GM20000 (cell line): ENCODE measurements at regions not wholly inside any gene's neighbourhood (a gene's known extent, or its start where the extent isn't known, plus 50 kb on each side); places are given as distances from the start of the nearest gene placed in this dataset.

Experiments
- DNase-seq: peaks from one replicate; pipeline ENCODE4 v3.0.0; 2012; ENCODE audit warnings: low spot score
- TF ChIP-seq, protein P1 (sequence below): IDR thresholded peaks from 2 replicates; pipeline ENCODE4 v1.5.1; 2012; ENCODE audit warnings: mild to moderate bottlenecking, control low read depth; ENCODE audit errors: extremely low read depth, missing control alignments

DNA sequence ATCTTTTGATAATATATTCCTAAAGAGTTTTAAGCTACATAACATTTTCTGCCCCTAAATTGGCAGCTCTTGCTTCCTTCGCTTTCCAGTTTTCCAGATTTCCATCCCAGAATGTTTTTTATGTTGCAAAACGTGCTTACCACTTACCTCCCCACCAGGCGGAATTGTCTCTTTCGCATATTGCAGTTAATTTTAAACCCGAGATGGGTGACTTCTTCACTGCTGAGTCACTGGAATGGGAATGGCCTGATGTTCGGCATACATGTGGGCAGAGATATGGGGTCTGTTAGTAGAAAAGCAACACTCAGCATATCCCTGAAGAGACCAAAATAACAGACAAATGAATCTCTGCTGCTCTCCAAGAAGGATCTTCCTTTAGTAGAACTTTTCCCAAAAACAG is 491.2 kb downstream of the PREX1 start:
- DNase-seq: no peak

DNA sequence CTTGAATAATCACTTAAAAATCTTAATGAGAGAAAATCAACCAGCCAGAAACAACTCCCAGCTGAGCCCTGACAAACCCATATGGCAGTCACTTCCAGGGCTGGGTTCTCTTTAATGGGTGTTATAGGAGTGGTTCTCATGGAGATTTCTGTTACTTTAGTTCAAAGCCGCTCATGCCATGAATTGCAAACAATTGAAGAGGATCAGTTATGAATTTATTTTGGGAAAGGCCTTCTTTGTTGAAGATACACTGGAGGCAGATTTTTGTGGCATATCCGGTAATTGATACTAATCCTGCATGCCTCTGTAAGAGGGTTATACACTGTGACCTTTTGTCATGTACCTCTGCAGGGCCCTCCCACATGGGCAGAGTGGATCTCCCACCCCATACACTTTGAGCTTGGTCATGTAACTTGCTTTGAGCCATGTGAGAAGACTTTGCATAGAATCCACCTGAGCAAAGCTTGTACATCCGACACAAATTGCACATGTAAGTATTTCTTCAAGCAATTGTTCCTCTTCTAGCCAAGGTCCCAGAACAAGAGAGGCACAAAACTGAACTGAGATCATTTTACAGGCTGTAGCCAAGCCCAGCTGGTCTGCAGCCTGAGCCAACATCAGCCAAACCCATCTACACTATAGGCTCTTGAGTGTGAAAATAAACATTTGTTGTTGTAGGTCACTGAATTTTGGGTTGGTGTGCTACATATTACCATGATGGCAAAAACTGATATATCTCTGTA is 492.3 kb downstream of the PREX1 start:
- TF ChIP-seq, protein P1, sequence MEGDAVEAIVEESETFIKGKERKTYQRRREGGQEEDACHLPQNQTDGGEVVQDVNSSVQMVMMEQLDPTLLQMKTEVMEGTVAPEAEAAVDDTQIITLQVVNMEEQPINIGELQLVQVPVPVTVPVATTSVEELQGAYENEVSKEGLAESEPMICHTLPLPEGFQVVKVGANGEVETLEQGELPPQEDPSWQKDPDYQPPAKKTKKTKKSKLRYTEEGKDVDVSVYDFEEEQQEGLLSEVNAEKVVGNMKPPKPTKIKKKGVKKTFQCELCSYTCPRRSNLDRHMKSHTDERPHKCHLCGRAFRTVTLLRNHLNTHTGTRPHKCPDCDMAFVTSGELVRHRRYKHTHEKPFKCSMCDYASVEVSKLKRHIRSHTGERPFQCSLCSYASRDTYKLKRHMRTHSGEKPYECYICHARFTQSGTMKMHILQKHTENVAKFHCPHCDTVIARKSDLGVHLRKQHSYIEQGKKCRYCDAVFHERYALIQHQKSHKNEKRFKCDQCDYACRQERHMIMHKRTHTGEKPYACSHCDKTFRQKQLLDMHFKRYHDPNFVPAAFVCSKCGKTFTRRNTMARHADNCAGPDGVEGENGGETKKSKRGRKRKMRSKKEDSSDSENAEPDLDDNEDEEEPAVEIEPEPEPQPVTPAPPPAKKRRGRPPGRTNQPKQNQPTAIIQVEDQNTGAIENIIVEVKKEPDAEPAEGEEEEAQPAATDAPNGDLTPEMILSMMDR: no peak
- no peak for DNase-seq

More for the DNA sequence above, 491.2 kb downstream of the PREX1 start:
- TF ChIP-seq, protein P1: no peak

DNA sequence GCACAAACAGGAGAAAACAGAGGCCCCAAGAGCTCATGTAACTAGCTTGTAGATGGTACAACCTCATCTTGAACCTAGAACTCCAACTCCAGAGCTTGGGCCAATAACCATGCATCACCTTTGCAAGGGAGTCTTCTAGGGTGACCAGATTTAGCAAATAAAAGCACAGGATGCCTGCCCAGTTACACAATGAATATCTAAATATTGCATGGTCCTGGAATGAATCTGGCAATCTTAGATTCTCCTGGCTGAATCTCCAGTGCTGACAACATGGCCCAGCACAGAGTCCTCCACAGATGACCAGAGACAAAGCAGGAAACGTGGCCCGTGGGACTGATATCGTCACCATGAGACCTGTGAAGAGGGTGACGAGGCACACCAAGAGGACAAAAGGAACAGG is 494.1 kb downstream of the PREX1 start:
- TF ChIP-seq, protein P1: no peak
- no peak for DNase-seq

DNA sequence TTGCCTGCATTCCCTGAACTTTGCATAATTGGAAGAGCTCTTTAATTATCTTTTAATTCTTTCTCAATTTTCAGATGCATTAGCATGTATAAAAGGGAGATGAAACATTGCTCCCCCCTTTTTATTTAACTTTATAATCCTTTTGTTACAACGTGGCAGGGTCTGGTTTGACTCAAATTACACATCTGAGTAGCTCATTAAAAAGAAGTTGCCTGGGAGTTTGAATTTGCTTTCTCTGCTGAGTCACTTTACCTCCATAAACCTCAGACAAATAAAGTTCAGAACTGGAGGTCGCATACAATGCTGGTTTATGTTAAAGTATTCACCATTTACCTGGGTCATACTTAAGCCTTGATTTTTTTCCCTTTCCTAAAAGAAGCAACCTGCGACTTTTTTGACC is 495.2 kb downstream of the PREX1 start:
- TF ChIP-seq, protein P1: no peak
- no peak for DNase-seq

DNA sequence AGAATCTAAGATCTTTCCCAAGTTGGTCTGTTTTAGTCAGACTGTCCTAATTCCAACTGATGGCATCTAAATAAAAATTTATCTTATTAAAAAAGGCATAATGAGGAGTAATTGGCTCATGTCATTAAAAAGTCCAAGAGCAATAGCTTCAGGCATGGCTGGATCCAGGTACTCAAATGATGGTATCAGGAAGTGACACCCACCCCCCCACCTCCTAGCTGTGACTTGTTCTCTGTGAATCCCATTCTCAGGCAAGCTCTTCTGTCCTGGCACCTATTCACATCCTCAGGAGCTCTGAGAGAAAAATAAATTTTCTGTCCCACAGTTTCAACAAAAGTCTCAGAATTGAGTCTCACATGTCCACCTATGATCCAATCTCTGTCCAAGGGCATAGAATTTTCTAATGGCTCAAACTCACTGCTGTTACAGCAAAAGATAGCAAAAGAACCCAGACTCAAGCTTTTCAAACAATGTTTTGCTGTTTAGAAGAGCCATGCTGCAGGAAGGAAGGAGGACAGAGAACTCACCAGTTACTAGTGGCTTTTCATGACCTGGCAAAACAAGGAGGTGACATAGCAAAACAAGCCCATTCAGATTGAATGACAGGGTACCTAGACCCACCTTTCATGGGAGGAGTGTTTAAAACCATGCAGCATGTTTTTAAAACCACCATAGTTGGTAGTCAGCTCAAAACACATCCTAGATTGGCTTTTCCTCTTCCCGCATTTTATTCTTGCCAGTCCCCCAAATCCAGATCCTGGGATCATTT is 496.1 kb downstream of the PREX1 start:
- TF ChIP-seq, protein P1: no peak
- no peak for DNase-seq

DNA sequence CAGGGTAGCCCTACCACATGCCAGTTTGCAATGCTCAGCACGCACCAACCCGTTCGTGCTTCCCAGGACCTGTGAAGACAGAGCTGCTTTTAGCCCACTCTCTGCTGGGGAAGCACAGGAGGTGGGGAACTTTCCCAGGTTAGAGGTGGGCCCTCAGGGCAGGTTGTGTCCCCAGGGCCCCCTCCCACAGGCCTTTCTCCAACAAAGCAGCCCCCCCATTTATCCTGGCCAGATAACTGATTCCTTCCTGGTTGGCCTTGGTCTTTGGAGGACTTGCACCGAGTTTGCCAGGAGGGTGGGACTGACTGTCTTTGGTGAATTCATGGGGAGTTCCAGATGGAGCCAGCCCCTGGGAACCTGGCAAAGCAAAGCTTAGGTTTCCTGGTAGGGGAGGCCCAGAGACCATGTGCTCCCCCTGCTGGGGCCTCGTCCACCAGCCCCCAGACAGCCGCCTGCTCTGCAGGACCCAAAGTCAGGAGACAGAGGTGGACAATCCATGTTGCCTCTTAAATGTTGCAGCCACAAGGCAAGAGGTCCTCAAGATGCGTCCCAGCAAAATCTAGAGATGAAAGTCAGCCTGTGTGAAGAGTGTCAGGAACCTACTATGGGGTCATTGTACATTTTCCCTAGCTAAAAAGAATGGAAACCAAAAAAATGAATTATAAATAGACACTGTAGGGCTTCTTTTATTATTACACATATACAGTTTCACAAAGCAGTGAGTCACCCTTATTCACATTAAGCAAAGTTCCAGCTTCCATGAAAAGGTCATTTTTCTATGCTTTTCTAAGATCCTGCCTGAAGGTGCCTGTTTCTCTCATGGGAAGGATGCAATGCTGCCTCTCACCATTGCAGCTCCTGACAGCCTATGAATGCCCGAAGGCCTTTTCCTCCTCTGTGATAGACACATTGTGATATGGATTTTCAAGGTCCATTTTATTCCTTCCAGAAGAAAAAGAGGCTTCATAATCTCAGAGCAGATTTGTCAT is 497.8 kb downstream of the PREX1 start:
- DNase-seq: peak; percentile 56
- TF ChIP-seq, protein P1: peak; percentile 29
